ENCODE measurements at regions not wholly inside any gene's neighbourhood (a gene's known extent, or its start where the extent isn't known, plus 50 kb on each side); places are given as distances from the start of the nearest gene placed in this dataset.

DNA sequence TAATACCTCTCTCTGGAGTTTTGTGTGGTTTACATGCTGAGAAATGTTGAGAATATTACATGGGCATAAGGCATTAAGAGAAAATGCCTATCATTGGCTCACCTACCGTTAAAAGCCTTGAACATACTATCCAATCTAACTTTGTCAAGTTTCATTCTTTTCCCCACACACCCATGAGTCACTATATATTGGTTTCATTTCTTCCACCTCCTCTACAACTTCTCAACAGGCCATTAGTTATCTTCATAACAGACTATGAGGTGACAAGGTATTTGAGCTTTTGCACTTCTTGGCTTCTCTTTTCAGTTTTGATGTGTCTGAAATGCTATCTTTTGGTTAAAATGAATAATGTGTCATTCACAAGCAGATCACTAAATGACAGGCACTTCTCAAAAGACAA, 288.0 kb downstream of the KCNN2 start:
- Histone ChIP-seq H3K36me3 (ENCODE audit: control insufficient read depth in 2 of 4, insufficient read depth in 4 of 4, low read length in 3 of 4) (no peaks in the 10 kb centered on the region), H3K27ac (ENCODE audit: low read depth, low read length) (no peak overlapping the region), H3K4me1 (replicated peaks in 1 of 4; ENCODE audit: control insufficient read depth in 3 of 4, insufficient read depth in 4 of 4, low read length in 3 of 4) (no peaks in the 10 kb centered on the region), H2BK5ac (ENCODE audit: low read depth, low read length) (no peak overlapping the region), H2BK120ac (replicated peaks; ENCODE audit: low read depth, low read length) (no peak overlapping the region), H3K56ac (replicated peaks; ENCODE audit: insufficient read length, low read depth, low read length) (no peak overlapping the region), H2BK12ac (ENCODE audit: low read depth, low read length) (no peak overlapping the region), H4K8ac (ENCODE audit: extremely low read depth, insufficient read depth, low read length) (no peak overlapping the region), H2BK20ac (ENCODE audit: low read length) (no peak overlapping the region), H2AFZ (ENCODE audit: low read length) (no peak overlapping the region), H3K23ac (ENCODE audit: insufficient read length) (no peak overlapping the region), H3K14ac (ENCODE audit: insufficient read length) (no peak overlapping the region), H3K27me3 (replicated peaks in 1 of 4; ENCODE audit: control insufficient read depth in 3 of 4, extremely low read depth in 1 of 4, insufficient read depth in 3 of 4, low read length in 3 of 4) (no peaks in the 10 kb centered on the region), H3K9me3 (ENCODE audit: insufficient read depth in 2 of 2, low read depth in 1 of 2, low read length in 1 of 2) (no peaks in the 10 kb centered on the region), H3K9ac (replicated peaks in 1 of 4; ENCODE audit: extremely low read depth in 1 of 4, low read depth in 3 of 4, low read length in 3 of 4) (no peak overlapping the region), H3K4me3 (ENCODE audit: extremely low read depth in 1 of 4, insufficient read depth in 2 of 4, low read depth in 3 of 4, low read length in 4 of 4) (no peak overlapping the region), H4K20me1 (replicated peaks in 1 of 2; ENCODE audit: control insufficient read depth in 1 of 2, insufficient read depth in 2 of 2, low read length in 2 of 2) (no peaks in the 10 kb centered on the region), H3K79me2 (ENCODE audit: control insufficient read depth in 1 of 2, insufficient read depth in 2 of 2, low read length in 2 of 2) (no peaks in the 10 kb centered on the region), H3K79me1 (ENCODE audit: low read depth, low read length) (no peaks in the 10 kb centered on the region), H4K91ac (replicated peaks; ENCODE audit: insufficient read length, low read length) (no peak overlapping the region), H3K23me2 (ENCODE audit: low read depth, low read length) (no peaks in the 10 kb centered on the region), H3K4me2 (ENCODE audit: insufficient read depth in 1 of 2, low read depth in 2 of 2, low read length in 2 of 2) (no peak overlapping the region), H3K4ac (replicated peaks; ENCODE audit: insufficient read length, low read depth, low read length) (no peak overlapping the region), H4K5ac (ENCODE audit: insufficient read length, low read depth, low read length) (no peak overlapping the region), H2BK15ac (ENCODE audit: low read length) (no peak overlapping the region), H2AK5ac (ENCODE audit: low read depth, low read length) (no peak overlapping the region), H3K18ac (ENCODE audit: extremely low read depth, low read length) (no peak overlapping the region)
- TF ChIP-seq, protein P1, sequence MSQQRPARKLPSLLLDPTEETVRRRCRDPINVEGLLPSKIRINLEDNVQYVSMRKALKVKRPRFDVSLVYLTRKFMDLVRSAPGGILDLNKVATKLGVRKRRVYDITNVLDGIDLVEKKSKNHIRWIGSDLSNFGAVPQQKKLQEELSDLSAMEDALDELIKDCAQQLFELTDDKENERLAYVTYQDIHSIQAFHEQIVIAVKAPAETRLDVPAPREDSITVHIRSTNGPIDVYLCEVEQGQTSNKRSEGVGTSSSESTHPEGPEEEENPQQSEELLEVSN (IDR thresholded peaks at IDR 0.05) = no peak
- TF ChIP-seq ASH2L (IDR thresholded peaks at IDR 0.05; ENCODE audit: low read length) = no peak
- no peak for TF ChIP-seq KDM4A (IDR thresholded peaks at IDR 0.05; ENCODE audit: low read depth, low read length, severe bottlenecking)
- no peak for TF ChIP-seq ZNF274 (IDR thresholded peaks at IDR 0.05; ENCODE audit: borderline replicate concordance, extremely low read depth, low read length)
- no peak for TF ChIP-seq SP2 (IDR thresholded peaks at IDR 0.05; ENCODE audit: low read length)
- no peak for TF ChIP-seq POU5F1 (IDR thresholded peaks at IDR 0.05; ENCODE audit: low read depth, low read length)
- FAIRE-seq (no peak), DNase-seq (ENCODE audit: low read depth in 1 of 2, low spot score in 2 of 2) (no peak)
- ChIA-PET POLR2A (ENCODE audit: partially characterized antibody) (no interaction called here), CTCF (ENCODE audit: partially characterized antibody) (interaction anchor here (1.3 kb wide), 1 partner anchor 133 kb away, joined by 3 read pairs; no protein-coding TSS in a partner anchor)
- WGBS, 2 experiments (ENCODE audit: extremely low coverage in 1 of 2, insufficient coverage in 1 of 2, insufficient read length in 1 of 2, insufficient replicate concordance in 2 of 2, low coverage in 1 of 2, low lambda C conversion rate in 2 of 2, missing lambda C conversion rate in 1 of 2) = 100% methylated on average over 1 of the region's 1 CpG; no CpG with 5 or more reads in 1 of the 2 experiments

All from H1 (cell line).